DOHH2 (cell line): ENCODE measurements at regions not wholly inside any gene's neighbourhood (a gene's known extent, or its start where the extent isn't known, plus 50 kb on each side); places are given as distances from the start of the nearest gene placed in this dataset.
"Not testable (repeated sequence)": the region's sequence is repeated elsewhere in the genome, so short reads cannot be mapped to it uniquely, and the experiment has no call there.

Experiments
- CTCF ChIP-seq: fragments of 200-600 bp; sonication (generic); IDR thresholded peaks from one replicate; pipeline ENCODE4 v1.5.1; 2014; ENCODE audit warnings: antibody characterized with exemption, mild to moderate bottlenecking, low read depth, low read length; ENCODE audit not compliant: poor library complexity, severe bottlenecking
- EZH2phosphoT487 ChIP-seq: fragments of 200-600 bp; sonication (generic); IDR thresholded peaks from 2 replicates; pipeline ENCODE4 v1.6.1; 2017; ENCODE audit warnings: borderline replicate concordance, mild to moderate bottlenecking, antibody characterized with exemption, low read length, moderate library complexity, mixed read lengths

GRCh38 chrY:18689890-18690593 lies 83.5 kb downstream of the HSFY2 start:
- TF ChIP-seq EZH2phosphoT487, CTCF: not testable (repeated sequence)
